ENCODE measurements at regions not wholly inside any gene's neighbourhood (a gene's known extent, or its start where the extent isn't known, plus 50 kb on each side); places are given as distances from the start of the nearest gene placed in this dataset.

DNA sequence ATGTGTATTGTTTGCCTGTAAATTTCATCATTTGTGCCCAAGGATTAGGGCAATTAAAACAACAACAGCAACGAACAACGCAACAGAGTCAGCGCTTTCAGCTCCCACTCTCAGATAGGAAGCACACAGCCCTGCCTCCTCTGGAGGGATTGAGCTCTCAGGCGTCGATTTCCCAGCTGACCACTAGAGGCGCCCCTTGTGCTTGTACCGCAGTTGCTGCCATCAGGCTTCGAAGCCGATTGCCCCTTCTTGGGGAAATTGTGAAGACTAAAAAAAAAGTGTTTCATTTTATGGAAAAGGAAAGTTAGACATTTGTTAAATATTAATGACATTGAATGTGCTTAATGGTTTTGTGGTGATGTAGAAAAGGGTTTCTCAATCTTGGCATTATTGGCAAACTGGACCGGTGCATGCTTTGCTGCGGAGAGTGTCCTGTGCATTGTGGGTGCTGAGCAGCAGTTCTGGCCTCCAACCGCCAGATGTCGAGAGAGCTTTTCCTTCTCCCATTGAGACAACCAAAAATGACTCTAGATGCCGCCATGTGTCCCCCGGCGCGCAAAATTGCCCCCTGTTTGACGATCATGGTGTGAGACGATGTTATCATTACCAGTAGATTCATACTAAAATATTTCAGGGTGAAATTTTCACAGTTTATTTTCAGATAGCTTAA is 650.4 kb upstream of the RBFOX1 start:
- intact Hi-C loops (cut with DNase I; ENCODE audit: low total_unique reads) = no loop called here

GRCh38 chr16:6678586-6678985 is 654.1 kb upstream of the RBFOX1 start:
- WGBS, 2 donors (ENCODE audit: low coverage in 1 of 2) = 62 to 90% methylated on average over 2 to 3 of the region's 3 CpGs
- H3K4me3 ChIP-seq = no peak overlapping the region
- no peaks in the 10 kb centered on the region for H3K4me1 ChIP-seq
- intact Hi-C loops (cut with DNase I; ENCODE audit: low total_unique reads) (no loop called here), in situ Hi-C loops (cut with MboI; ENCODE audit: low pct_ligation_motif_present in 1 of 4, low pct_unique_long_range_greater_than_20kb in 1 of 4, low sequenced_read_pairs in 3 of 4) (loop anchor here in 1 of 4 donors (25.0 kb wide), 1 partner anchor 1484 kb away; no protein-coding TSS in a partner anchor)
- H3K36me3 ChIP-seq = no peaks in the 10 kb centered on the region
- H3K27me3 ChIP-seq = peaks cover 4% of the 10 kb centered on the region
- DNase-seq = no peak
- no peaks in the 10 kb centered on the region for H3K9me3 ChIP-seq
- no peak overlapping the region for H3K27ac ChIP-seq
- no peak for TF ChIP-seq EP300 (IDR thresholded peaks at IDR 0.05; ENCODE audit: low read depth)
- TF ChIP-seq POLR2AphosphoS5 (IDR thresholded peaks at IDR 0.05) = no peak
- no peak for TF ChIP-seq POLR2A (IDR thresholded peaks at IDR 0.05)
- TF ChIP-seq, protein P1, sequence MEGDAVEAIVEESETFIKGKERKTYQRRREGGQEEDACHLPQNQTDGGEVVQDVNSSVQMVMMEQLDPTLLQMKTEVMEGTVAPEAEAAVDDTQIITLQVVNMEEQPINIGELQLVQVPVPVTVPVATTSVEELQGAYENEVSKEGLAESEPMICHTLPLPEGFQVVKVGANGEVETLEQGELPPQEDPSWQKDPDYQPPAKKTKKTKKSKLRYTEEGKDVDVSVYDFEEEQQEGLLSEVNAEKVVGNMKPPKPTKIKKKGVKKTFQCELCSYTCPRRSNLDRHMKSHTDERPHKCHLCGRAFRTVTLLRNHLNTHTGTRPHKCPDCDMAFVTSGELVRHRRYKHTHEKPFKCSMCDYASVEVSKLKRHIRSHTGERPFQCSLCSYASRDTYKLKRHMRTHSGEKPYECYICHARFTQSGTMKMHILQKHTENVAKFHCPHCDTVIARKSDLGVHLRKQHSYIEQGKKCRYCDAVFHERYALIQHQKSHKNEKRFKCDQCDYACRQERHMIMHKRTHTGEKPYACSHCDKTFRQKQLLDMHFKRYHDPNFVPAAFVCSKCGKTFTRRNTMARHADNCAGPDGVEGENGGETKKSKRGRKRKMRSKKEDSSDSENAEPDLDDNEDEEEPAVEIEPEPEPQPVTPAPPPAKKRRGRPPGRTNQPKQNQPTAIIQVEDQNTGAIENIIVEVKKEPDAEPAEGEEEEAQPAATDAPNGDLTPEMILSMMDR (IDR thresholded peaks at IDR 0.05) = no peak

More for the DNA sequence above, 650.4 kb upstream of the RBFOX1 start:
- 56 to 60% methylated on average over 15 to 19 of the region's 19 CpGs for WGBS, 2 donors (ENCODE audit: low coverage in 1 of 2)
- H3K4me1 ChIP-seq = no peaks in the 10 kb centered on the region
- no peaks in the 10 kb centered on the region for H3K9me3 ChIP-seq
- H3K27ac ChIP-seq = no peak overlapping the region
- no peaks in the 10 kb centered on the region for H3K36me3 ChIP-seq
- peaks cover 4% of the 10 kb centered on the region for H3K27me3 ChIP-seq
- TF ChIP-seq POLR2AphosphoS5 (IDR thresholded peaks at IDR 0.05) = no peak
- TF ChIP-seq, protein P1 (IDR thresholded peaks at IDR 0.05) = peak; percentile 29 to 64 (median 56)
- in situ Hi-C loops (cut with MboI; ENCODE audit: low pct_ligation_motif_present in 1 of 4, low pct_unique_long_range_greater_than_20kb in 1 of 4, low sequenced_read_pairs in 3 of 4) = loop anchor here in 1 of 4 donors (25.0 kb wide), 1 partner anchor 1480 kb away; no protein-coding TSS in a partner anchor
- peak; percentile 26 for DNase-seq
- no peak overlapping the region for H3K4me3 ChIP-seq

DNA sequence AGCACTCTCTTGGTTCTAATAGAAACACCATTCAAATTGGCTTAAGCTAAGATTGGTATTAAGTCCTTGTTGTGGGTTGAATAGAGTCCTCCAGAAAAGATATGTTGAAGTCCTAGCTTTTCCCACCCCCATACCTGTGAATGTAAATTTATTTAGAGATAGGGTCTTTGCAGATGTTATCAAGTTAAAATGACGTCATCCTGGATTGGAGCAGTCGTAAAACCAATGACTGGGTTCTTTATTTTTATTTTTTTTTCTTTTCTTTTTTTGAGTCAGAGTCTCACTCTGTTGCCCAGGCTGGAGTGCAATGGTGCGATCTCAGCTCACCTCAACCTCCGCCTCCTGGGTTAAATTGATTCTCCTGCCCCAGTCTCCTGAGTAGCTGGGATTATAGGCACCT is 658.6 kb upstream of the RBFOX1 start:
- no peak for DNase-seq
- TF ChIP-seq POLR2A (IDR thresholded peaks at IDR 0.05) (no peak), POLR2AphosphoS5 (IDR thresholded peaks at IDR 0.05) (no peak)
- Histone ChIP-seq H3K27ac (no peak overlapping the region), H3K4me1 (no peaks in the 10 kb centered on the region), H3K9me3 (no peaks in the 10 kb centered on the region), H3K36me3 (no peaks in the 10 kb centered on the region), H3K4me3 (no peak overlapping the region), H3K27me3 (no peaks in the 10 kb centered on the region)
- 76 to 86% methylated on average over 4 of the region's 4 CpGs for WGBS, 2 donors (ENCODE audit: low coverage in 1 of 2)
- in situ Hi-C loops (cut with MboI; ENCODE audit: low pct_ligation_motif_present in 1 of 4, low pct_unique_long_range_greater_than_20kb in 1 of 4, low sequenced_read_pairs in 3 of 4) (no loop called here), intact Hi-C loops (cut with DNase I; ENCODE audit: low total_unique reads) (no loop called here)

GRCh38 chr16:6672507-6672906 is 660.1 kb upstream of the RBFOX1 start:
- H3K27ac ChIP-seq = no peak overlapping the region
- H3K27me3 ChIP-seq = no peaks in the 10 kb centered on the region
- in situ Hi-C loops (cut with MboI; ENCODE audit: low pct_ligation_motif_present in 1 of 4, low pct_unique_long_range_greater_than_20kb in 1 of 4, low sequenced_read_pairs in 3 of 4) = no loop called here
- intact Hi-C loops (cut with DNase I; ENCODE audit: low total_unique reads) = no loop called here
- WGBS, 2 donors (ENCODE audit: low coverage in 1 of 2) = 76 to 79% methylated on average over 2 of the region's 2 CpGs
- no peaks in the 10 kb centered on the region for H3K9me3 ChIP-seq
- no peak for DNase-seq
- no peak for TF ChIP-seq POLR2A (IDR thresholded peaks at IDR 0.05)
- no peak for TF ChIP-seq POLR2AphosphoS5 (IDR thresholded peaks at IDR 0.05)
- TF ChIP-seq, protein P1 (IDR thresholded peaks at IDR 0.05) = no peak
- TF ChIP-seq EP300 (IDR thresholded peaks at IDR 0.05; ENCODE audit: low read depth) = no peak
- no peaks in the 10 kb centered on the region for H3K36me3 ChIP-seq
- H3K4me3 ChIP-seq = no peak overlapping the region
- H3K4me1 ChIP-seq = no peaks in the 10 kb centered on the region

DNA sequence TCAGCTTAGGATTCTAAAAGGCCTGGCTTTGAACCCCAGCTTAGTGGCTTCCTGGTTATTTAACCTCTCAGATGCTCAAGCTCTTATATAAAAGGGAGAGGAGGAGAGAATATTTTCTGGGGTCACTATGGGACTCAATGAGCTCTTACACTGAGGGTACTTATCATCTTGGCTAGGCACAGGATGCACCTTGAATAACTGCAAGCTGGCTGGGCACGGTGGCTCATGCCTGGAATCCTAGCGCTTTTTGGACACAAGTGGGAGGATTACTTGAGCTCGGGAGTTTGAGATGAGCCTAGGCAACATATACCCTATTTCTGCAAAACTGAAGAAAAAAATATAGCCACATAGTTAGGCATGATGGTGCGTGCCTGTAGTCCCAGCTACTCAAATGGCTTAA is 665.3 kb upstream of the RBFOX1 start:
- in situ Hi-C loops (cut with MboI; ENCODE audit: low pct_ligation_motif_present in 1 of 4, low pct_unique_long_range_greater_than_20kb in 1 of 4, low sequenced_read_pairs in 3 of 4) = no loop called here
- no peaks in the 10 kb centered on the region for H3K27me3 ChIP-seq
- no peak for DNase-seq
- WGBS, 2 donors (ENCODE audit: low coverage in 1 of 2) = 80 to 81% methylated on average over 1 to 4 of the region's 4 CpGs
- intact Hi-C loops (cut with DNase I; ENCODE audit: low total_unique reads) = no loop called here
- H3K4me1 ChIP-seq = no peaks in the 10 kb centered on the region
- no peak for TF ChIP-seq POLR2A (IDR thresholded peaks at IDR 0.05)
- no peak for TF ChIP-seq EP300 (IDR thresholded peaks at IDR 0.05; ENCODE audit: low read depth)
- TF ChIP-seq, protein P1 (IDR thresholded peaks at IDR 0.05) = no peak
- TF ChIP-seq POLR2AphosphoS5 (IDR thresholded peaks at IDR 0.05) = no peak
- no peak overlapping the region for H3K4me3 ChIP-seq
- no peak overlapping the region for H3K27ac ChIP-seq
- no peaks in the 10 kb centered on the region for H3K36me3 ChIP-seq
- H3K9me3 ChIP-seq = no peaks in the 10 kb centered on the region

All from transverse colon (tissue), 4 donors.